NCI-H2029 (cell line): ENCODE measurements at regions not wholly inside any gene's neighbourhood (a gene's known extent, or its start where the extent isn't known, plus 50 kb on each side); places are given as distances from the start of the nearest gene placed in this dataset.
"Not testable (repeated sequence)": the region's sequence is repeated elsewhere in the genome, so short reads cannot be mapped to it uniquely, and the experiment has no call there.

Experiments
- DNase-seq: peaks from one replicate; lab custom pipeline; 2025; lab: John Stamatoyannopoulos, UW

DNA sequence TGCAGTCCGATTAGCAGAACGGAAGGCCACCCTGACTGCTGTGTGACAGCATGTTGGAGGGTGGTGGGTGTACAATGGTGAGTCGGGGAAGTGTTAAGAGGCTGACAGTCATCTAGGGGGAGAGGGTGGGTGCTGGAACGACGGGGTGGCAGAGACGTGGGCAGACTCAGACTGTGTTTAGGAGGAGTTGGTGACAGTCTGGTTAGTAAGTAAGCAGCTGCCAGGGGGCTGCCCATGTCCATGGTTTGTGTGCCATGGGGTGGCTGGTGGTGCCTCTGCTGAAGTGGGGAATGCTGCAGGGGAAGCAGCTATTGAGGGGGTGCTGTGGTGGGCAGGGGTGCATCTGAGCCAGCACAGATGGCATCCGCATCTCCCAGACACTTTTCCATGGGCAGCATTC is 51.3 kb upstream of the BOD1 start:
- DNase-seq, result no peak

GRCh38 chr5:173668245-173668800 is 51.9 kb upstream of the BOD1 start:
- DNase-seq, result no peak

- no peak for DNase-seq
These were observed 52.5 kb upstream of the BOD1 start for GRCh38 chr5:173668910-173669309.

GRCh38 chr5:173669483-173669882 is 53.0 kb upstream of the BOD1 start:
- no peak for DNase-seq

DNA sequence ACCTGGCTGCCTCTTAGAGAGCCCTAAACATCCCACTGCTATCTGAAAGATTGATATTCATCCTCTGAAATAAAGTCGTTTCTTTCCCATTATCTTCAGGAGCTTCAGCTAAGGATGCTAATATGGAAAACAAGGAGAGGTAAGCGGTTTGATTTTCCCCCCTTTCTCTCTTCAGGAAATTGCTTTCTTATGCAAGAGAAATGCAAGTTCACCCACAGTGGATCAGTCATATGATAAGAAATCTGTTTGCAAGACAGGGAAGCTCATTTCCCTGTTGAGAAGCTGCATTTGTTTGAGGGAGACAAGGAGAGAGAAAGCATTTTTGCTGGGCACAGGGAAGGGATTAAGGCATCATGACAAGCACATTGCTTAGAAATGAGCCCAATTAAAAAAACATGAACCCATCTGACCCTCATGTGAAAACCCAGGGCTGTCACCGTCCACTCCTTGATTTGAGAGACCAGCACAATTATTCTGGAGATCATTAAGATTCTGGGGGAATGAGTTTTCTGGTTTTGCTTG is 53.7 kb upstream of the BOD1 start:
- no peak for DNase-seq

DNA sequence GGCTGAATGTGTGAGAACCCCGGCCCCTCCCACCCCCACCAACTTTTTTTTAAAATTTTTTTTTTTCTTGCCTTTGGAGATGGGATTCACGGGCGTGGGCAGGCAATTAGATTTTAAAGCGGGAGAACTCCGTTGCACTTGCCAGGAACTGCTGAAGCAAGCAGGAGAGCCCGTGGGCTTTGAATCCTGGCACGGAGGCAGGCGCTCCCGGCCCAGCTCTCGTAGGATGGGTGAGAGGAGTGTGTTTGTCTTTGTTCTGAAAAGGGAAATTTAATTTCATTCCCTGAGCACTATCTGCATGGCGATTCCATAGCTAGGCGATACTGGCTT is 54.3 kb upstream of the BOD1 start:
- no peak for DNase-seq

DNA sequence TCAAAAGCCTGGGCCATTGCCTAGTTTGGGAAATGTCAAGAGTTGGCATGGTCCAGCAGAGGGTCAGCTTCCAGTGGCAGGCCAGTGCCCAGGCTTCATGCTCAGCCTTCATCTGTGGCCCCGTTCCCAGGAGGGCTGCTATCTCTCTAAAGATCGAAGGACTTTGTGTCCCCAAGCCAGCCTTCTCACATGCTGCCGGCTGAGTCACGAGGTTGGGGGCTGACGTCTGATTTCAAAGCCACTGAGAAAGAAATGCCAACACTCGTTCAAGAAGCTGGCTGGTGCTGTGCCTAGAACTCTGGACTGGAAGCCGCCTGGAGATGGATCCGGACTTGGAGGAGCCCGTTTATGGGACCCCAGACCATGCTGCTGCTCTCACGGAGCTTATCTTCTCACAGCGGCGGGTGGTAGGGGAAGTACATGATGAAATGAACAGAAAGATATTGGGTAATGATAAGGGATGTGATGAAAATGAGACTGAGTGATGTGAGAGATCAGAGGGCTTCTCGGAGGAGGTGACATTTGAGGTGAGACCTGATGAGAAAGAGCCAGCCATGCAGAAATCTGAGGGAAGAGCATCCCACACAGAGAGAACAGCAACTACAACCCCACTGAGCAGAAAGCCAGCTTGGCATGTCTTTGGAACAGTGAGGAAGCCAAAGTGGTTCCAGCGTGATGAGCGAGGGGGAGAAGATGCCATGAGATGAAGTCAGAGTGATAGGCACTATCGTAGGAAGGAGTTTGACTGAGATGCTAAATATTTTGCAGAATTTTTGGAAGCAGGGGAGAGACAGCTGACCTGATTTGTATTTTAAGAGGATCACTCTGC is 54.9 kb upstream of the BOD1 start:
- DNase-seq, result no peak

- DNase-seq, result no peak
These were observed 55.7 kb upstream of the BOD1 start for GRCh38 chr5:173672166-173672565.

DNA sequence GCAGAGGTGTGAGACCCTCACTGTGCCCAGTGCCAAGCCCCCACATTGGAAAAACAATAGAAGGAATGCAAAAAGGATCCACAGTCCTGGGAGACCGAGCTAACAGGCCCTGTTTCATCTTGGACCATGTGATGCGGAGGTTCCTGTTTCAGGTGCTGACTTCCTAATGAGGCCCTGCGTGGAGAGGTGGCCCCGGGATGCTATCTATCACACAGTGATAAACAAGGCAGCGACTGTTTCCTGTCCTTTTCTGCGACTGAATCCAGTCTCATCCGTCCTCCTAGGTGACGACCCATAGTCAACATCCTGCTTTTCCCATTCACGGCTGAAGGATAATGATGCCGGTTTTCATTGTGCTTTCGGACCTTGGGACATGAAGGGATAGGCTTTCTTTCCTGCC is 56.4 kb upstream of the BOD1 start:
- DNase-seq, result no peak

GRCh38 chr5:173673295-173674101 is 57.0 kb upstream of the BOD1 start:
- DNase-seq, result no peak

DNA sequence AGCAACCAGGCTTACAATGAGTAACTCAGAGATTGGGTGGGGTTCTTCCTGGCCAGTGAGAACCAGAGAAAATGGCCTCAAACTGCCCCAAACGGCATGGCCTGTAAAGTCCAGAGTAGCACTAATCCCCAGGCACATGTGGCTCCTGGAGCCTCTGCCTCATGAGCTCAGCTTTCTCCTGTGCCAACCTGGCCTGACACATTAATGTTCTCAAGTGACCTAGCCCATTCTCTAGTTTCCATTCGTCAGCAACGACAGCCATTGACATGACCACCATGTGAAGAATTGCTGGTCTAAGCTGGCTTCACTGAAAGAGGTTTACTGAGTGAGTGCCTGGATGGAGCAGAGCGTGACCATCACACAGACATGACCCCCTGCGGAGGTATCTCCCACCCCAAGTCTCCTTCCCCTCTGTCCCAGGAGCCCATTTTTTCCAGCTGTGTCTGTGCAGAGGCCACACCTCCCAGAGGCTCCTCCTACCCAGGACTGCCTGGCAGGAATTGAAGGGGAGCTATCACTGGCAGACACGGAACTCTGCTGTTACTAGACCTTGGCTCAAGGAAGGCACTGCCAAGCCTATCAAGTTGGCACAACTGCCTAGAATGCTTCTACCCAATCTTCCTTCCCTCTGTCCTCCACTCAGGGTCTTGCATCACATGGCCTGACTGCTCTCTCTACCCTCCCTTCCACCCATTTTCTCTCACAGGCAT is 59.0 kb upstream of the BOD1 start:
- no peak for DNase-seq

DNA sequence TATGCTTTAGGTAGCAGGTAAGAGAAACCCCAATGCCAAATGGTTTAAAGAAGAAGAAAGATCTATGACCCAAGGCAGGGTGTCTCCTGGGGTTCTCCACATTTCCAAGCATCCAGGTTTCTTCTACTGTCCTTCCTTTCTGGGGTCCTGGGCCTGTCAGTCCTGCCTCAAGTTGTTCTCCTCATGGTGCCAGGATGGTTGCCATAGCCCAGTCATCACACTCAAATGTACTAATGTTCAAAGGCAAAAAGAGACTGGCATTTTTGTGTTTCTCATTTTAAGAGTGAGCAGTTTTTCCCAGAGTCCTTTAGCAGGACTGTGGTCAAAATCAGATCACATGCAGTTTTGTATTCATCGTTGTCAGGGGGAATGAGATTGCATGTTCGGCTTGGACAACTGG is 59.9 kb upstream of the BOD1 start:
- DNase-seq, result no peak

DNA sequence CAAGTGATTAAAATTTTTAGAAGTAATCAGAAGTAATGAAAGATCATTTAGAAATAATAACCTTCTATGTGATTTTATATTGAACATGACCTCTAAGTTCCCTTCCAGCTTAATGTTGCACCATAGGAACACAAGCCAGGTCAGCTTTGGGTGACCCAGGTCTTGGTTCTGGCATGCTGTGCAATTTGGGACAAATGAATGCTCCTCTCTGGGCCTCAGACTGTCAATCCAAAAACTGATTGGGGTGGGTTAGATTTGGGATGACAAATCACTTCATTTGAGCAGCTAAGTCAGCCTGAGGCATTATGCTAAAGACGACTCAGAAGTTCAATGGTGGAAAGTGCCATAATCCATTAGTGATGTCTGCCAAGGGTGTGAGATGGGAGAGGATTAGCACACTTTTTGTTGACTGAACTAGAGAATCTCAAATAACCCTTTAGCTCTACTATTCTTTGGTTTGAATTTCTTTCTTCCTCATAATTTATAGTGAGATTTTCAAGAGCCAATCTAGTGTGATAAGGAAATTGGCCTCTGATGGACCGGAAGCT is 60.7 kb upstream of the BOD1 start:
- no peak for DNase-seq

GRCh38 chr5:173679909-173680630 is 63.6 kb upstream of the BOD1 start:
- DNase-seq, result no peak

GRCh38 chr5:173680660-173681242 is 64.3 kb upstream of the BOD1 start:
- DNase-seq, result no peak

- DNase-seq, result no peak
These were observed 65.9 kb upstream of the BOD1 start for GRCh38 chr5:173682313-173682712.

DNA sequence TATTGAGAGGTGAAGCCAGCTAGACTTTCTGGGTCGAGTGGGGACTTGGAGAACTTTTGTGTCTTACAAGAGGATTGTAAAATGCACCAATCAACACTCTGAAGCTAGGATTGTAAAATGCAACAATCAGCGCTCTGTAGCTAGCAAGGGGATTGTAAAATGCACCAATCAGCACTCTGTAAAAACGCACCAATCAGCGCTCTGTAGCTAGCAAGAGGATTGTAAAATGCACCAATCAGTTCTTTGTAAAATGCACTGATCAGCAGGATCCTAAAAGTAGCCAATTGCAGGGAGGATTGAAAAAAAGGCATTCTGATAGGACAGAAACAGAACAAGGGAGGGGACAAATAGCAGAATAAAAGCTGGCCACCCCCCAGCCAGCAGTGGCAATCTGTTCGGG is 68.1 kb upstream of the BOD1 start:
- not testable (repeated sequence) for DNase-seq

- DNase-seq, result no peak
These were observed 70.5 kb upstream of the BOD1 start for GRCh38 chr5:173686950-173687349.

GRCh38 chr5:173688703-173689102 is 72.3 kb upstream of the BOD1 start:
- no peak for DNase-seq

DNA sequence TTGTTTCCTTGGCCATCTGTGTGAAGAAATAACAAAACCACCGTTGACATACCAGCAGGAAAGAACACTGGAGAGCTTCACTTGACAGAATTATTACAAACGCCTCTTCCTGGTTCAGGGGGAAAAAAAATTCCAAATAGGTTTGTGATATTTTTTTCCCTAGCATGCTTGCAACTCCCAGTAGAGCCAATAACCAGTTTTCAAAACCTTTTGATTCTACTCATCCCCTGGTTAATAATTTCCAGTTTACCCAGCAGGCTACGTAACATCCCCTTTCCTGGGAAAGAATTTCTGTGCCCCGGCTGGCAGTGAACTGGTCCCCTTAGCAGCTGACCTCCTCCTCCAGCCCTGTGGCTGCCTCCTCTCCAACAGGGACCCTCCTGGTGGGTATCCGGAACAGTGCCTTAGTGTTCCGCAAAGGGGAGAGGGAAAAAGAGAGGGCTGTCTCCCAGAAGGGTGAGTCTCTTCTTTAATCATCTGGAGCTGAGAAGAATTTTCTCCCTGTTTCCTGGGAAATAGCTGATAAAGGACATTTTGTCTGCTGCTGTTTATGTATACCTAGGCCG is 72.8 kb upstream of the BOD1 start:
- DNase-seq, result no peak
